ENCODE measurements at regions not wholly inside any gene's neighbourhood (a gene's known extent, or its start where the extent isn't known, plus 50 kb on each side); places are given as distances from the start of the nearest gene placed in this dataset.

GRCh38 chr12:115046805-115047204 lies 362.8 kb upstream of the TBX3 start:
- TF ChIP-seq MAX (IDR thresholded peaks at IDR 0.05; ENCODE audit: low read depth): no peak
- no peak for TF ChIP-seq RFX5 (IDR thresholded peaks at IDR 0.05; ENCODE audit: low read length)
- TF ChIP-seq CTCF (IDR thresholded peaks at IDR 0.05): no peak
- TF ChIP-seq ELF1 (IDR thresholded peaks at IDR 0.05): no peak
- TF ChIP-seq GABPA (IDR thresholded peaks at IDR 0.05; ENCODE audit: low read depth): no peak
- no peak for TF ChIP-seq EZH2phosphoT487 (IDR thresholded peaks at IDR 0.05; ENCODE audit: borderline replicate concordance, low read depth)
- no peak for TF ChIP-seq SIN3A (IDR thresholded peaks at IDR 0.05; ENCODE audit: borderline replicate concordance, low read depth, low read length)
- no peak for TF ChIP-seq TAF1 (IDR thresholded peaks at IDR 0.05; ENCODE audit: borderline replicate concordance, low read depth, low read length)
- TF ChIP-seq CHD2 (IDR thresholded peaks at IDR 0.05; ENCODE audit: low read length, partially characterized antibody): no peak
- TF ChIP-seq NRF1 (IDR thresholded peaks at IDR 0.05; ENCODE audit: low read depth, low read length): no peak
- TF ChIP-seq POLR2AphosphoS5 (IDR thresholded peaks at IDR 0.05; ENCODE audit: low read depth, low read length): no peak
- TF ChIP-seq USF2 (IDR thresholded peaks at IDR 0.05; ENCODE audit: borderline replicate concordance, low read depth, low read length): no peak
- no peak for TF ChIP-seq GATA2 (CRISPR knock-in tag; IDR thresholded peaks at IDR 0.05)

Data from SK-N-SH (cell line).